ENCODE measurements at regions not wholly inside any gene's neighbourhood (a gene's known extent, or its start where the extent isn't known, plus 50 kb on each side); places are given as distances from the start of the nearest gene placed in this dataset.

DNA sequence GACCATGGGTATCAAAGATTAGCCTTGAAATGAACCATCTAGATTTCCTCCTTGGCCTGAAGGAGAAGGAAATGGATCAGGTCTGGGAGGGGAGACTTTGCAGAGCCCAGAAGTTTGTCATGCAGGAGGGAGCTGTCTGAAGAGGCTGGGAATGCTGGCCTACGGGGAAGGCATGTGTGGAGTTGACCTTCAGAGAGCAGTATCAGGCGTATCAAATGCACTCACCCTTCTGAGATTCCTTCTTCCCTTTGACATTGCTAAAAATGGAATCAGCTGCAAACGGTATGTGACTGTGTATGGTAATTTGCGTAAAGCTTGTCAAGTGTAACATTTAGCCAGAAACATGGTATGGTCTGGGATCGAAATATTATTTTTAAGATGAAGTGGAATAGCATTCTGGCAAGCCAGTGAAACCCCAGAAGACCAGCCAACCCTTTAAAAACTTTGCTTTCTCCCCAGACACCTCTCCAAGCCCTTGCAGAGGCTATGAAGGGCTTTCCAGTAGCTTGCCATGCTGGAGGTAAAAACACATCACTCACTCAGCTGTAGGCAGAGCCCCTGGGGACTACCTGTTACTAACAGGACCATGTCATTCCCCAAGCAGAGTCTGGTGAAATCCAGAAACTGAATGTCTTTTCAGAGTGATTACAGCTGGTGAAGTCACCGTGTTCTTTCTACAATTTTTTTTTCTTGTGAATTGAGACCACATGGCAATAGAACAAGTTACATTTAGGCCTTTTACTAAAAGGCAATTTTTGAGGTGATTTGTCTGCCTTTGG lies 174.7 kb upstream of the SLC24A5 start:
- TF ChIP-seq, protein P1, sequence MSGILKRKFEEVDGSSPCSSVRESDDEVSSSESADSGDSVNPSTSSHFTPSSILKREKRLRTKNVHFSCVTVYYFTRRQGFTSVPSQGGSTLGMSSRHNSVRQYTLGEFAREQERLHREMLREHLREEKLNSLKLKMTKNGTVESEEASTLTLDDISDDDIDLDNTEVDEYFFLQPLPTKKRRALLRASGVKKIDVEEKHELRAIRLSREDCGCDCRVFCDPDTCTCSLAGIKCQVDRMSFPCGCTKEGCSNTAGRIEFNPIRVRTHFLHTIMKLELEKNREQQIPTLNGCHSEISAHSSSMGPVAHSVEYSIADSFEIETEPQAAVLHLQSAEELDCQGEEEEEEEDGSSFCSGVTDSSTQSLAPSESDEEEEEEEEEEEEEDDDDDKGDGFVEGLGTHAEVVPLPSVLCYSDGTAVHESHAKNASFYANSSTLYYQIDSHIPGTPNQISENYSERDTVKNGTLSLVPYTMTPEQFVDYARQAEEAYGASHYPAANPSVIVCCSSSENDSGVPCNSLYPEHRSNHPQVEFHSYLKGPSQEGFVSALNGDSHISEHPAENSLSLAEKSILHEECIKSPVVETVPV (CRISPR knock-in tag; IDR thresholded peaks at IDR 0.05): no peak
- TF ChIP-seq RARB (CRISPR knock-in tag; IDR thresholded peaks at IDR 0.05) (no peak), BACH2 (CRISPR knock-in tag; IDR thresholded peaks at IDR 0.05; ENCODE audit: borderline replicate concordance) (no peak), ISL1 (CRISPR knock-in tag; IDR thresholded peaks at IDR 0.05) (no peak), SNAI2 (CRISPR knock-in tag; IDR thresholded peaks at IDR 0.05) (no peak), ARNTL (CRISPR knock-in tag; IDR thresholded peaks at IDR 0.05; ENCODE audit: borderline replicate concordance, low read depth) (no peak), TCF4 (CRISPR knock-in tag; IDR thresholded peaks at IDR 0.05; ENCODE audit: borderline replicate concordance) (no peak), ESRRG (CRISPR knock-in tag; IDR thresholded peaks at IDR 0.05) (no peak), ZC3H10 (CRISPR knock-in tag; IDR thresholded peaks at IDR 0.05) (no peak), ZFP3 (CRISPR knock-in tag; IDR thresholded peaks at IDR 0.05) (no peak), GLIS3 (CRISPR knock-in tag; IDR thresholded peaks at IDR 0.05) (no peak)
- TF ChIP-seq, protein P2, sequence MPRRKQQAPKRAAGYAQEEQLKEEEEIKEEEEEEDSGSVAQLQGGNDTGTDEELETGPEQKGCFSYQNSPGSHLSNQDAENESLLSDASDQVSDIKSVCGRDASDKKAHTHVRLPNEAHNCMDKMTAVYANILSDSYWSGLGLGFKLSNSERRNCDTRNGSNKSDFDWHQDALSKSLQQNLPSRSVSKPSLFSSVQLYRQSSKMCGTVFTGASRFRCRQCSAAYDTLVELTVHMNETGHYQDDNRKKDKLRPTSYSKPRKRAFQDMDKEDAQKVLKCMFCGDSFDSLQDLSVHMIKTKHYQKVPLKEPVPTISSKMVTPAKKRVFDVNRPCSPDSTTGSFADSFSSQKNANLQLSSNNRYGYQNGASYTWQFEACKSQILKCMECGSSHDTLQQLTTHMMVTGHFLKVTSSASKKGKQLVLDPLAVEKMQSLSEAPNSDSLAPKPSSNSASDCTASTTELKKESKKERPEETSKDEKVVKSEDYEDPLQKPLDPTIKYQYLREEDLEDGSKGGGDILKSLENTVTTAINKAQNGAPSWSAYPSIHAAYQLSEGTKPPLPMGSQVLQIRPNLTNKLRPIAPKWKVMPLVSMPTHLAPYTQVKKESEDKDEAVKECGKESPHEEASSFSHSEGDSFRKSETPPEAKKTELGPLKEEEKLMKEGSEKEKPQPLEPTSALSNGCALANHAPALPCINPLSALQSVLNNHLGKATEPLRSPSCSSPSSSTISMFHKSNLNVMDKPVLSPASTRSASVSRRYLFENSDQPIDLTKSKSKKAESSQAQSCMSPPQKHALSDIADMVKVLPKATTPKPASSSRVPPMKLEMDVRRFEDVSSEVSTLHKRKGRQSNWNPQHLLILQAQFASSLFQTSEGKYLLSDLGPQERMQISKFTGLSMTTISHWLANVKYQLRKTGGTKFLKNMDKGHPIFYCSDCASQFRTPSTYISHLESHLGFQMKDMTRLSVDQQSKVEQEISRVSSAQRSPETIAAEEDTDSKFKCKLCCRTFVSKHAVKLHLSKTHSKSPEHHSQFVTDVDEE (CRISPR knock-in tag; IDR thresholded peaks at IDR 0.05): no peak
- TF ChIP-seq, protein P3, sequence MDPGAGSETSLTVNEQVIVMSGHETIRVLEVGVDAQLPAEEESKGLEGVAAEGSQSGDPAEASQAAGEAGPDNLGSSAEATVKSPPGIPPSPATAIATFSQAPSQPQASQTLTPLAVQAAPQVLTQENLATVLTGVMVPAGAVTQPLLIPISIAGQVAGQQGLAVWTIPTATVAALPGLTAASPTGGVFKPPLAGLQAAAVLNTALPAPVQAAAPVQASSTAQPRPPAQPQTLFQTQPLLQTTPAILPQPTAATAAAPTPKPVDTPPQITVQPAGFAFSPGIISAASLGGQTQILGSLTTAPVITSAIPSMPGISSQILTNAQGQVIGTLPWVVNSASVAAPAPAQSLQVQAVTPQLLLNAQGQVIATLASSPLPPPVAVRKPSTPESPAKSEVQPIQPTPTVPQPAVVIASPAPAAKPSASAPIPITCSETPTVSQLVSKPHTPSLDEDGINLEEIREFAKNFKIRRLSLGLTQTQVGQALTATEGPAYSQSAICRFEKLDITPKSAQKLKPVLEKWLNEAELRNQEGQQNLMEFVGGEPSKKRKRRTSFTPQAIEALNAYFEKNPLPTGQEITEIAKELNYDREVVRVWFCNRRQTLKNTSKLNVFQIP (CRISPR knock-in tag; IDR thresholded peaks at IDR 0.05; ENCODE audit: borderline replicate concordance, low read depth): no peak
- TF ChIP-seq, protein P4, sequence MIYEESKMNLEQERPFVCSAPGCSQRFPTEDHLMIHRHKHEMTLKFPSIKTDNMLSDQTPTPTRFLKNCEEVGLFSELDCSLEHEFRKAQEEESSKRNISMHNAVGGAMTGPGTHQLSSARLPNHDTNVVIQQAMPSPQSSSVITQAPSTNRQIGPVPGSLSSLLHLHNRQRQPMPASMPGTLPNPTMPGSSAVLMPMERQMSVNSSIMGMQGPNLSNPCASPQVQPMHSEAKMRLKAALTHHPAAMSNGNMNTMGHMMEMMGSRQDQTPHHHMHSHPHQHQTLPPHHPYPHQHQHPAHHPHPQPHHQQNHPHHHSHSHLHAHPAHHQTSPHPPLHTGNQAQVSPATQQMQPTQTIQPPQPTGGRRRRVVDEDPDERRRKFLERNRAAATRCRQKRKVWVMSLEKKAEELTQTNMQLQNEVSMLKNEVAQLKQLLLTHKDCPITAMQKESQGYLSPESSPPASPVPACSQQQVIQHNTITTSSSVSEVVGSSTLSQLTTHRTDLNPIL (CRISPR knock-in tag; IDR thresholded peaks at IDR 0.05; ENCODE audit: low read depth): no peak

DNA sequence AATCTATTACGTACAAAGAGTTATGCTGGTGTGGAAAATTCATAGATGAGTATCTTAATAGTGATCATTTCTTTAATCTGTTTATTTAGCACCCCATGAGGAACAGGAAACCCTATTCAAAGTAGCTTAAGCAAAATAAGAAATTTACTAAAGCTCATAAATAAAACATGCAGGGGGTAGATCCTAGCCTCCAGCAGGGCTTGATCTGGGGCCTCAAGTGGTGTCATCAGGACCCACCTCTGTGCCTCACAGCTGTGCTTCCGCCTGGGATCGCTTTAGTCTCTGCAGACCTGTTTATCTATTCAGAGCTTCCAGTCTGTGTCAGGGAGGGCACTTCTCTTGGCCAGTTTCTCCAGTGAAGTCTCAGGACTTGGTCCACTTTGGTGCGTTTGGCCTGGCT lies 171.0 kb upstream of the SLC24A5 start:
- no peak for ATAC-seq
- no peak for TF ChIP-seq TCF4 (CRISPR knock-in tag; IDR thresholded peaks at IDR 0.05; ENCODE audit: borderline replicate concordance)
- TF ChIP-seq ESRRG (CRISPR knock-in tag; IDR thresholded peaks at IDR 0.05): no peak
- TF ChIP-seq ZNF8 (CRISPR knock-in tag; IDR thresholded peaks at IDR 0.05): no peak
- TF ChIP-seq CSDC2 (CRISPR knock-in tag; IDR thresholded peaks at IDR 0.05): no peak

More for the DNA sequence above, 174.7 kb upstream of the SLC24A5 start:
- no peak for ATAC-seq

DNA sequence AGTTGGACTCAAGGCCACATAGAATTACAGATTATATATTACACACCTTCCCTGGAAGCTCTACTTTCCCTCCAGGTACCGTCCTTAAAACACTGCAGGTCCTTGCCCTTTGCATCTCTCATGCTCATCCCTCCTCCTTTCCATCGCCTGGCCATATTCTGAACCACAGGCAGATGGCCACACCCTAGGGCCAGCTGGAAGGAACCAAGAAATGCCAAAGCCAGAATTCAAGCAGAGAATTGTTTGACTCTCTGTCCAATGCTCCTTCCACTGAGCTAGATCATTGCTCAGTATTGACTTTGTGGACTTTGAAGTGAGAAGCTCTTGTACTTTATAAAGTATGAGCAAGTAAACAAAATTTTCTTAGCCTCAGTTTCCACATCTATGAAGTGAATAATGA lies 170.3 kb upstream of the SLC24A5 start:
- TF ChIP-seq, protein P4 (CRISPR knock-in tag; IDR thresholded peaks at IDR 0.05; ENCODE audit: low read depth): no peak
- TF ChIP-seq ZFP3 (CRISPR knock-in tag; IDR thresholded peaks at IDR 0.05) (no peak), CSDC2 (CRISPR knock-in tag; IDR thresholded peaks at IDR 0.05) (no peak), OSR1 (CRISPR knock-in tag; IDR thresholded peaks at IDR 0.05) (no peak), BACH2 (CRISPR knock-in tag; IDR thresholded peaks at IDR 0.05; ENCODE audit: borderline replicate concordance) (no peak), PPARA (CRISPR knock-in tag; IDR thresholded peaks at IDR 0.05; ENCODE audit: borderline replicate concordance) (no peak), TOX (CRISPR knock-in tag; IDR thresholded peaks at IDR 0.05; ENCODE audit: borderline replicate concordance) (no peak), RARB (CRISPR knock-in tag; IDR thresholded peaks at IDR 0.05) (no peak), ARNTL (CRISPR knock-in tag; IDR thresholded peaks at IDR 0.05; ENCODE audit: borderline replicate concordance, low read depth) (no peak)
- TF ChIP-seq, protein P5, sequence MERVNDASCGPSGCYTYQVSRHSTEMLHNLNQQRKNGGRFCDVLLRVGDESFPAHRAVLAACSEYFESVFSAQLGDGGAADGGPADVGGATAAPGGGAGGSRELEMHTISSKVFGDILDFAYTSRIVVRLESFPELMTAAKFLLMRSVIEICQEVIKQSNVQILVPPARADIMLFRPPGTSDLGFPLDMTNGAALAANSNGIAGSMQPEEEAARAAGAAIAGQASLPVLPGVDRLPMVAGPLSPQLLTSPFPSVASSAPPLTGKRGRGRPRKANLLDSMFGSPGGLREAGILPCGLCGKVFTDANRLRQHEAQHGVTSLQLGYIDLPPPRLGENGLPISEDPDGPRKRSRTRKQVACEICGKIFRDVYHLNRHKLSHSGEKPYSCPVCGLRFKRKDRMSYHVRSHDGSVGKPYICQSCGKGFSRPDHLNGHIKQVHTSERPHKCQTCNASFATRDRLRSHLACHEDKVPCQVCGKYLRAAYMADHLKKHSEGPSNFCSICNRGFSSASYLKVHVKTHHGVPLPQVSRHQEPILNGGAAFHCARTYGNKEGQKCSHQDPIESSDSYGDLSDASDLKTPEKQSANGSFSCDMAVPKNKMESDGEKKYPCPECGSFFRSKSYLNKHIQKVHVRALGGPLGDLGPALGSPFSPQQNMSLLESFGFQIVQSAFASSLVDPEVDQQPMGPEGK (CRISPR knock-in tag; IDR thresholded peaks at IDR 0.05; ENCODE audit: borderline replicate concordance): no peak
- TF ChIP-seq, protein P1 (CRISPR knock-in tag; IDR thresholded peaks at IDR 0.05): no peak
- ATAC-seq: no peak

All from SK-N-SH treated with all-trans-retinoic acid at 6 μM for 48 hours (cell line).